ENCODE measurements at regions not wholly inside any gene's neighbourhood (a gene's known extent, or its start where the extent isn't known, plus 50 kb on each side); places are given as distances from the start of the nearest gene placed in this dataset.

GRCh38 chr19:28387507-28387906 is 825.4 kb downstream of the UQCRFS1 start:
- ATAC-seq (ENCODE audit: low read depth), result no peak
- H3K4me3 Mint-ChIP-seq, result no peak overlapping the region

GRCh38 chr19:28386470-28386869 is 826.5 kb downstream of the UQCRFS1 start:
- ATAC-seq (ENCODE audit: low read depth), result no peak
- POLR2A ChIA-PET, result no interaction called here
- Mint-ChIP-seq H3K27ac (no peak overlapping the region), H3K4me1 (no peaks in the 10 kb centered on the region), H3K4me3 (no peak overlapping the region), H3K36me3 (ENCODE audit: low read depth) (no peaks in the 10 kb centered on the region), H3K9me3 (peaks cover 11% of the 10 kb centered on the region), H3K27me3 (no peaks in the 10 kb centered on the region)
- TF ChIP-seq CTCF (IDR thresholded peaks at IDR 0.05), result no peak
- intact Hi-C loops (cut with micrococcal nuclease), result no loop called here
- CTCF ChIA-PET, result no interaction called here
- no peak for DNase-seq

More at GRCh38 chr19:28387507-28387906, 825.4 kb downstream of the UQCRFS1 start:
- intact Hi-C loops (cut with micrococcal nuclease), result no loop called here
- Mint-ChIP-seq H3K4me1 (no peaks in the 10 kb centered on the region), H3K27me3 (no peaks in the 10 kb centered on the region), H3K36me3 (ENCODE audit: low read depth) (no peaks in the 10 kb centered on the region), H3K27ac (no peak overlapping the region), H3K9me3 (peaks cover 7% of the 10 kb centered on the region)
- ChIA-PET CTCF (no interaction called here), POLR2A (no interaction called here)
- no peak for DNase-seq
- TF ChIP-seq CTCF (IDR thresholded peaks at IDR 0.05), result no peak

- no peaks in the 10 kb centered on the region for H3K36me3 Mint-ChIP-seq (ENCODE audit: low read depth)
- no peak overlapping the region for H3K27ac Mint-ChIP-seq
- no peaks in the 10 kb centered on the region for H3K4me1 Mint-ChIP-seq
- POLR2A ChIA-PET, result no interaction called here
- TF ChIP-seq CTCF (IDR thresholded peaks at IDR 0.05), result no peak
- H3K27me3 Mint-ChIP-seq, result no peaks in the 10 kb centered on the region
- H3K4me3 Mint-ChIP-seq, result no peak overlapping the region
- intact Hi-C loops (cut with micrococcal nuclease), result no loop called here
- CTCF ChIA-PET, result no interaction called here
- DNase-seq (no peak), ATAC-seq (ENCODE audit: low read depth) (no peak)
- peaks cover 11% of the 10 kb centered on the region for H3K9me3 Mint-ChIP-seq
These were observed 826.9 kb downstream of the UQCRFS1 start for GRCh38 chr19:28386066-28386465.

GRCh38 chr19:28377077-28377476 is 835.9 kb downstream of the UQCRFS1 start:
- no peaks in the 10 kb centered on the region for H3K4me1 Mint-ChIP-seq
- no peaks in the 10 kb centered on the region for H3K36me3 Mint-ChIP-seq (ENCODE audit: low read depth)
- no peak for ATAC-seq (ENCODE audit: low read depth)
- no peaks in the 10 kb centered on the region for H3K27me3 Mint-ChIP-seq
- no peak for DNase-seq
- TF ChIP-seq CTCF (IDR thresholded peaks at IDR 0.05), result no peak
- intact Hi-C loops (cut with micrococcal nuclease), result no loop called here
- no peak overlapping the region for H3K4me3 Mint-ChIP-seq
- H3K9me3 Mint-ChIP-seq, result peaks cover 15% of the 10 kb centered on the region
- CTCF ChIA-PET, result no interaction called here
- POLR2A ChIA-PET, result no interaction called here
- H3K27ac Mint-ChIP-seq, result no peak overlapping the region

GRCh38 chr19:28374971-28375370 is 838.0 kb downstream of the UQCRFS1 start:
- intact Hi-C loops (cut with micrococcal nuclease), result no loop called here
- POLR2A ChIA-PET, result no interaction called here
- Mint-ChIP-seq H3K4me1 (no peaks in the 10 kb centered on the region), H3K27ac (no peak overlapping the region), H3K4me3 (no peak overlapping the region), H3K27me3 (no peaks in the 10 kb centered on the region), H3K36me3 (ENCODE audit: low read depth) (no peaks in the 10 kb centered on the region), H3K9me3 (peaks cover 16% of the 10 kb centered on the region)
- no peak for DNase-seq
- CTCF ChIA-PET, result no interaction called here
- no peak for TF ChIP-seq CTCF (IDR thresholded peaks at IDR 0.05)
- ATAC-seq (ENCODE audit: low read depth), result no peak
